Endothelial cell of umbilical vein (primary cell): ENCODE measurements at regions not wholly inside any gene's neighbourhood (a gene's known extent, or its start where the extent isn't known, plus 50 kb on each side); places are given as distances from the start of the nearest gene placed in this dataset.

Experiments used
- CTCF ChIP-seq, 2 donors: IDR thresholded peaks; 1 replicate in 1 of 2; 2 replicates in 1 of 2; pipeline ENCODE4 v1.5.1; 2011; ENCODE audit warnings: low read length in 2 of 2, mild to moderate bottlenecking in 2 of 2, moderate library complexity in 2 of 2, control low read depth in 1 of 2, inconsistent platforms in 1 of 2, low read depth in 1 of 2; ENCODE audit not compliant: insufficient read depth in 1 of 2; ENCODE audit errors: extremely low read depth in 1 of 2
- POLR2AphosphoS5 ChIP-seq: IDR thresholded peaks from 2 replicates; pipeline ENCODE4 v1.6.1; 2012; ENCODE audit warnings: low read depth, mild to moderate bottlenecking, control low read depth, low read length, moderate library complexity; ENCODE audit not compliant: insufficient read depth

DNA sequence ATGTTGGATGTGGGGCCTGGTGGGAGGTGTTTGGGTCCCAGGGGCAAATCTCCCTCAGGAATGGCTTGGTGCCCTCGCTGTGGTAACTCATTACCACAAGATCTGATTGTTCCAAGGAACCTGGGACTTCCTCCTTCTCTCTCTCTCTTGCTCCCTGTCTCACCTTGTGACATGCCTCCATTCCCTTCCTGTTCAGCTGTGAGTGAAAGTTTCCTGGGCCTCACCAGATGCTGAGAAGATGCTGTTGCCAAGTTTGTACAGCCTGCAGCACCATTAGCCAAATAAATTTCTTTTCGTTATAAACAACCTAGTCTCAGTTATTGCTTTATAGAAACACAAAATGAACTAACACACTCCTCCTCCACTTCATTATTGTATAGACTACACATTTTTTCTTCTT, 759.8 kb upstream of the MDGA2 start:
- no peak for TF ChIP-seq CTCF (IDR thresholded peaks at IDR 0.05; ENCODE audit: extremely low read depth in 1 of 2, insufficient read depth in 1 of 2, low read depth in 1 of 2, low read length in 2 of 2)
- TF ChIP-seq POLR2AphosphoS5, result no peak
